ENCODE measurements at regions not wholly inside any gene's neighbourhood (a gene's known extent, or its start where the extent isn't known, plus 50 kb on each side); places are given as distances from the start of the nearest gene placed in this dataset.

GRCh38 chr22:22408731-22409696, 99.5 kb downstream of the ZNF280B start:
- H3K36me3 ChIP-seq = no peaks in the 10 kb centered on the region
- ATAC-seq (peak; percentile 33), DNase-seq (no peak)
- intact Hi-C loops (cut with DNase I) = no loop called here
- H3K27ac ChIP-seq = no peak overlapping the region
- H3K9me3 ChIP-seq = no peaks in the 10 kb centered on the region
- peak; percentile 17 for TF ChIP-seq CTCF (IDR thresholded peaks at IDR 0.05)
- H3K4me3 ChIP-seq = no peak overlapping the region
- peaks cover 8% of the 10 kb centered on the region for H3K27me3 ChIP-seq
- no peaks in the 10 kb centered on the region for H3K4me1 ChIP-seq

- Histone ChIP-seq H3K36me3 (no peaks in the 10 kb centered on the region), H3K27me3 (peaks cover 8% of the 10 kb centered on the region), H3K9me3 (no peaks in the 10 kb centered on the region), H3K27ac (no peak overlapping the region), H3K4me3 (no peak overlapping the region), H3K4me1 (no peaks in the 10 kb centered on the region)
- no peak for TF ChIP-seq CTCF (IDR thresholded peaks at IDR 0.05)
- intact Hi-C loops (cut with DNase I) = no loop called here
- ATAC-seq (peak; percentile 86), DNase-seq (peak; percentile 71)
Observed at GRCh38 chr22:22410121-22410520, 98.4 kb downstream of the ZNF280B start.

- no peak for TF ChIP-seq CTCF (IDR thresholded peaks at IDR 0.05)
- intact Hi-C loops (cut with DNase I) = no loop called here
- Histone ChIP-seq H3K27me3 (peaks cover 13% of the 10 kb centered on the region), H3K4me3 (no peak overlapping the region), H3K27ac (no peak overlapping the region), H3K36me3 (no peaks in the 10 kb centered on the region), H3K4me1 (no peaks in the 10 kb centered on the region), H3K9me3 (no peaks in the 10 kb centered on the region)
- DNase-seq = no peak
- no peak for ATAC-seq
Observed at GRCh38 chr22:22410677-22411076, 97.9 kb downstream of the ZNF280B start.

- H3K9me3 ChIP-seq = no peaks in the 10 kb centered on the region
- DNase-seq (no peak), ATAC-seq (no peak)
- H3K27me3 ChIP-seq = peaks cover 29% of the 10 kb centered on the region
- TF ChIP-seq CTCF (IDR thresholded peaks at IDR 0.05) = no peak
- H3K36me3 ChIP-seq = no peaks in the 10 kb centered on the region
- H3K4me3 ChIP-seq = no peak overlapping the region
- intact Hi-C loops (cut with DNase I) = no loop called here
- H3K4me1 ChIP-seq = no peaks in the 10 kb centered on the region
- H3K27ac ChIP-seq = no peak overlapping the region
Observed at GRCh38 chr22:22414266-22414665, 94.3 kb downstream of the ZNF280B start.

- DNase-seq (no peak), ATAC-seq (no peak)
- peaks cover 28% of the 10 kb centered on the region for H3K27me3 ChIP-seq
- no peak for TF ChIP-seq CTCF (IDR thresholded peaks at IDR 0.05)
- no peaks in the 10 kb centered on the region for H3K4me1 ChIP-seq
- no peaks in the 10 kb centered on the region for H3K36me3 ChIP-seq
- H3K27ac ChIP-seq = no peak overlapping the region
- intact Hi-C loops (cut with DNase I) = no loop called here
- no peak overlapping the region for H3K4me3 ChIP-seq
- no peaks in the 10 kb centered on the region for H3K9me3 ChIP-seq
Observed at GRCh38 chr22:22417495-22418162, 90.9 kb downstream of the ZNF280B start.

Data from upper lobe of right lung (tissue), 1 donor.